SU-DHL-6 (cell line): ENCODE measurements at regions not wholly inside any gene's neighbourhood (a gene's known extent, or its start where the extent isn't known, plus 50 kb on each side); places are given as distances from the start of the nearest gene placed in this dataset.

Source experiments
- H2AFZ ChIP-seq: fragments of 200-600 bp; sonication (generic); 2 replicates; pipeline ENCODE4 v1.6.1; 2014; ENCODE audit warnings: low read depth, mild to moderate bottlenecking, moderate library complexity, mixed read lengths, antibody characterized with exemption, low read length; ENCODE audit not compliant: severe bottlenecking
- H3F3A ChIP-seq: fragments of 200-600 bp; shearing (Covaris generic); 2 replicates; pipeline ENCODE4 v1.6.0; 2016; ENCODE audit warnings: antibody characterized with exemption, mild to moderate bottlenecking; ENCODE audit not compliant: insufficient read depth
- H3K27ac ChIP-seq: fragments of 200-600 bp; sonication (generic); 2 replicates; pipeline ENCODE4 v1.5.1; 2016; ENCODE audit warnings: low read depth, mild to moderate bottlenecking, low read length, moderate library complexity, mixed read lengths
- H3K27me3 ChIP-seq: fragments of 200-600 bp; sonication (generic), shearing (Covaris generic); 2 replicates; pipeline ENCODE4 v1.6.0; 2014; ENCODE audit warnings: mild to moderate bottlenecking, low read length
- H3K36me3 ChIP-seq: fragments of 200-600 bp; sonication (generic); 2 replicates; pipeline ENCODE4 v1.6.1; 2014; ENCODE audit warnings: mild to moderate bottlenecking, low read length, mixed read lengths
- H3K4me2 ChIP-seq: fragments of 300-600, 200-600 bp; shearing (Covaris generic), sonication (generic); 2 replicates; pipeline ENCODE4 v1.6.0; 2014; ENCODE audit warnings: low read length, low read depth, mild to moderate bottlenecking; ENCODE audit not compliant: poor library complexity, severe bottlenecking
- H3K4me3 ChIP-seq: fragments of 200-600 bp; sonication (generic); 2 replicates; pipeline ENCODE4 v1.5.1; 2014; ENCODE audit warnings: antibody characterized with exemption, low read length, mild to moderate bottlenecking, mixed read lengths; ENCODE audit not compliant: insufficient read depth, poor library complexity, severe bottlenecking
- H3K79me2 ChIP-seq: fragments of 200-600 bp; sonication (generic); 2 replicates; pipeline ENCODE4 v1.6.1; 2014; ENCODE audit warnings: mild to moderate bottlenecking, low read length, moderate library complexity; ENCODE audit not compliant: insufficient read depth
- H3K9ac ChIP-seq: fragments of 200-600 bp; sonication (generic); 2 replicates; pipeline ENCODE4 v1.7.0; 2014; ENCODE audit warnings: mild to moderate bottlenecking, low read length
- H3K9me2 ChIP-seq: fragments of 200-600 bp; sonication (generic); replicated peaks from 2 replicates; pipeline ENCODE4 v1.6.1; 2014; ENCODE audit warnings: low read length; ENCODE audit not compliant: insufficient read depth
- H3K9me3 ChIP-seq: fragments of 200-600 bp; sonication (generic); 2 replicates; pipeline ENCODE4 v1.6.1; 2014; ENCODE audit warnings: low read length, mixed read lengths; ENCODE audit not compliant: insufficient read depth
- H4K20me1 ChIP-seq: fragments of 200-600 bp; sonication (generic); 2 replicates; pipeline ENCODE4 v1.6.1; 2014; ENCODE audit warnings: low read depth, mild to moderate bottlenecking, antibody characterized with exemption, low read length, moderate library complexity, mixed read lengths
- CTCF ChIP-seq: fragments of 200-600 bp; sonication (generic); IDR thresholded peaks from one replicate; pipeline ENCODE4 v1.5.1; 2017; ENCODE audit warnings: antibody characterized with exemption, mild to moderate bottlenecking, low read length, moderate library complexity; ENCODE audit not compliant: insufficient read depth, poor library complexity, severe bottlenecking
- EZH2phosphoT487 ChIP-seq: fragments of 200-600 bp; sonication (generic), shearing (Covaris generic); conservative IDR thresholded peaks from 2 replicates; pipeline ENCODE4 v1.6.1; 2018; ENCODE audit warnings: mild to moderate bottlenecking, antibody characterized with exemption, low read length, moderate library complexity, mixed read lengths

GRCh38 chr14:106491851-106492250, 965.5 kb downstream of the TMEM121 start:
- Histone ChIP-seq H3F3A (no peaks in the 10 kb centered on the region), H3K27ac (no peak overlapping the region), H3K27me3 (no peaks in the 10 kb centered on the region), H3K9ac (no peak overlapping the region), H3K36me3 (no peaks in the 10 kb centered on the region), H3K9me2 (no peaks in the 10 kb centered on the region), H3K4me2 (no peak overlapping the region), H2AFZ (no peak overlapping the region), H3K79me2 (no peaks in the 10 kb centered on the region), H3K9me3 (no peaks in the 10 kb centered on the region), H4K20me1 (no peaks in the 10 kb centered on the region), H3K4me3 (no peak overlapping the region)
- peak; percentile 43 for TF ChIP-seq CTCF
- TF ChIP-seq EZH2phosphoT487 = no peak

- Histone ChIP-seq H3K9me2 (no peaks in the 10 kb centered on the region), H4K20me1 (no peaks in the 10 kb centered on the region), H3K79me2 (no peaks in the 10 kb centered on the region), H3K27ac (no peak overlapping the region), H3K36me3 (no peaks in the 10 kb centered on the region), H3K4me2 (peak overlapping the region; percentile 14), H3F3A (no peaks in the 10 kb centered on the region), H3K9ac (no peak overlapping the region), H3K4me3 (no peak overlapping the region), H3K27me3 (no peaks in the 10 kb centered on the region), H3K9me3 (no peaks in the 10 kb centered on the region), H2AFZ (no peak overlapping the region)
- TF ChIP-seq CTCF = no peak
- TF ChIP-seq EZH2phosphoT487 = no peak
Measured at GRCh38 chr14:106493962-106494823, 967.8 kb downstream of the TMEM121 start.

GRCh38 chr14:106500571-106500970, 974.2 kb downstream of the TMEM121 start:
- no peaks in the 10 kb centered on the region for H4K20me1 ChIP-seq
- no peaks in the 10 kb centered on the region for H3K9me2 ChIP-seq
- no peaks in the 10 kb centered on the region for H3F3A ChIP-seq
- no peaks in the 10 kb centered on the region for H3K9me3 ChIP-seq
- no peaks in the 10 kb centered on the region for H3K36me3 ChIP-seq
- no peak overlapping the region for H3K9ac ChIP-seq
- no peak overlapping the region for H3K4me2 ChIP-seq
- H3K27ac ChIP-seq = no peak overlapping the region
- H3K79me2 ChIP-seq = no peaks in the 10 kb centered on the region
- H2AFZ ChIP-seq = no peak overlapping the region
- no peak overlapping the region for H3K4me3 ChIP-seq
- TF ChIP-seq CTCF (no peak), EZH2phosphoT487 (no peak)
- no peaks in the 10 kb centered on the region for H3K27me3 ChIP-seq
